ENCODE measurements at regions not wholly inside any gene's neighbourhood (a gene's known extent, or its start where the extent isn't known, plus 50 kb on each side); places are given as distances from the start of the nearest gene placed in this dataset.
"Not testable (repeated sequence)": the region's sequence is repeated elsewhere in the genome, so short reads cannot be mapped to it uniquely, and the experiment has no call there.

DNA sequence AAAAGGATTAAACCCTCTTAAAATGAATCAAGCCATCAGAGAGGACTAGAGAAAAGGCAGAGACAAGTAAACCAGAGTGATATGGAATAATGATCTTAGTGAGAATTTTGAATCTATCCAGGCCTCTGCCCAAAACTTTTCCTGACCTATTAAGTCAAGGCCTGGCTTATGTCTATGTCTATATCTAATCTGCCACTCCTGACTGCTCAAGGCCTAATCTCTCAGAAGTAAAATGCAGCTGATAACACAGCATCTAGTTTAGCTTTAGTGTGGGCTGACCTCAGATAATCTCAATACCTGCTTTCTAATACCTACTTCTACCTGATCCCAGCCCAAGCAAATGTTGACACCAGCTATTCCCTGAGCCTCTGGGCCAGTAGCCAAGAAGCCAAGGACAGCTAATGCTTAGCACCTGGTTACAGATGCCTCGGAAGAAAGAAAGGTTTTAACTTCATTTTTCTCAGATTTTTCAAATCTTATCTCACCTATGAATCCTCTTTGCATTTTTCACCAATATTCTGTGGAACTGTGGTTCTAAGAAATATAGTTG is 1472.5 kb upstream of the SEL1L start:
- TF ChIP-seq POLR2AphosphoS5 (IDR thresholded peaks at IDR 0.05), result no peak
- no peak for TF ChIP-seq CTCF (IDR thresholded peaks at IDR 0.05)
- TF ChIP-seq POLR2A (IDR thresholded peaks at IDR 0.05), result no peak
- H3K4me1 ChIP-seq (replicated peaks), result no peaks in the 10 kb centered on the region
- intact Hi-C loops (cut with DNase I), result no loop called here
- WGBS, result 39% methylated on average over 1 of the region's 1 CpG
- no peaks in the 10 kb centered on the region for H3K36me3 ChIP-seq
- no peak overlapping the region for H3K27ac ChIP-seq
- no peak overlapping the region for H3K4me3 ChIP-seq
- no peaks in the 10 kb centered on the region for H3K27me3 ChIP-seq (replicated peaks; ENCODE audit: insufficient read depth)
- no peaks in the 10 kb centered on the region for H3K9me3 ChIP-seq
- DNase-seq (ENCODE audit: low spot score), result no peak

DNA sequence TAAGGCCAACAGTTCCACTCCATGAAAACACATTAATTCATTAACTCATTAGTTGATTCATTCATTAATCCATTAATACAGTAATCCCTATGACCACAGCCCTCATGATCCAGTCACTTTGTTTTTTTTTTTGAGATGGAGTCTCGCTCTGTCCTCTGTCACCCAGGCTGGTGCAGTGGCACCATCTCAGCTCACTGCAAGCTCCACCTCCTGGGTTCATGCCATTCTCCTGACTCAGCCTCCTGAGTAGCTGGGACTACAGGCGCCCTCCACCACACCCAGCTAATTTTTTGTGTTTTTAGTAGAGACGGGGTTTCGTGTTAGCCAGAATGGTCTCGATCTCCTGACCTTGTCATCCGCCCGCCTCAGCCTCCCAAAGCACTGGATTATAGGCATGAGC is 1473.4 kb upstream of the SEL1L start:
- intact Hi-C loops (cut with DNase I); H3K4me3 ChIP-seq; DNase-seq (ENCODE audit: low spot score); H3K36me3 ChIP-seq; H3K9me3 ChIP-seq; H3K27me3 ChIP-seq (replicated peaks; ENCODE audit: insufficient read depth); H3K4me1 ChIP-seq (replicated peaks); H3K27ac ChIP-seq: not testable (repeated sequence)
- WGBS, result 96% methylated on average over 7 of the region's 7 CpGs

DNA sequence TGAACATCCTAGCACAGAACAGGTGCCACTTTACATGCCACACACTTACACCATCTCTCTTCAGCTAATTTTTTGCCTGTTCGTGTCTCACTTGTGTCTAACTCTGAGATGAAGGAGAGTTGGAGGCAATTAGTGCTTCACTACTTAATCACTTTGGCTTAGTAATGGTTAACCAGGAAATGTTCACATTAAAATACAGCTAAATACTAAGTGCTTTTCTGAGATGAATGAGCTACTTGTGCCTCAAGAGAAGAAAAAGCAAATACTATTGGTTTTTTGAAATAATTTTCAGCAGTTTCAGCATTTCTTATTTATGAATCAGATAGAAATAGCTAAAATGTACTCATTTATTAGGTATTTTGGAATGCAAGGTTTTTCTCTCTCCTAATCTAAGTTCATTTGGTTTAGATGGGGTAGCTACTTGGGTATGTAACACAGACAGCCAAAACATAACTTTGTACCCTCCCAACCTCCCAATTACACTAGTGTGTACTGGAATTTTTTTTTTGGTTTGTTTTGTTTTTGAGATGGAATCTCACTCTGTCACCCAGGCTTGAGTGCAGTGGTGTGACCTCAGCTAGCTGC is 1474.1 kb upstream of the SEL1L start:
- TF ChIP-seq POLR2A (IDR thresholded peaks at IDR 0.05) (no peak), CTCF (IDR thresholded peaks at IDR 0.05) (no peak), POLR2AphosphoS5 (IDR thresholded peaks at IDR 0.05) (no peak)
- intact Hi-C loops (cut with DNase I), result no loop called here
- Histone ChIP-seq H3K4me1 (replicated peaks) (no peaks in the 10 kb centered on the region), H3K27me3 (replicated peaks; ENCODE audit: insufficient read depth) (no peaks in the 10 kb centered on the region), H3K27ac (no peak overlapping the region), H3K36me3 (no peaks in the 10 kb centered on the region), H3K4me3 (no peak overlapping the region), H3K9me3 (no peaks in the 10 kb centered on the region)
- 96% methylated on average over 1 of the region's 1 CpG for WGBS
- no peak for DNase-seq (ENCODE audit: low spot score)

DNA sequence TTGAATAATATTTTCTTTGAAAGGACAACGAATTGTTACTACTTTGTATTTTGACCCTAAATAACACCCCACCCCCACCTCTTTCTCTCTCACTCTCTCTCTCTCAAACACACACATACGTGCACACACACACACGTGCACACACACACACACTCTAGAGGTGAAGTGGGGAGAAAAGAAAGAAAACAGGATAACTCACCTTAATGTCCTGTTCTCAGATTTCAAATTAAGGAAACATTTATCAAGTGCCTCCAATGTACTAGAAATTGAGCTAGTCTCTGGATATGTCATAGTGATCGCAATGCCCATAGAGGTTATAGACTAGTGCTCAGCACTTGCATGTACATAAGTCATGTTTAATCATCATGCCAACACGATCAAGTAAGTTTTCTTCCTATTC is 1483.6 kb upstream of the SEL1L start:
- TF ChIP-seq POLR2AphosphoS5 (IDR thresholded peaks at IDR 0.05), result no peak
- TF ChIP-seq CTCF (IDR thresholded peaks at IDR 0.05), result no peak
- TF ChIP-seq POLR2A (IDR thresholded peaks at IDR 0.05), result no peak
- intact Hi-C loops (cut with DNase I), result no loop called here
- no peak for DNase-seq (ENCODE audit: low spot score)
- WGBS, result 77% methylated on average over 5 of the region's 5 CpGs
- no peaks in the 10 kb centered on the region for H3K36me3 ChIP-seq
- no peaks in the 10 kb centered on the region for H3K27me3 ChIP-seq (replicated peaks; ENCODE audit: insufficient read depth)
- H3K27ac ChIP-seq, result no peak overlapping the region
- no peak overlapping the region for H3K4me3 ChIP-seq
- H3K9me3 ChIP-seq, result no peaks in the 10 kb centered on the region
- no peaks in the 10 kb centered on the region for H3K4me1 ChIP-seq (replicated peaks)

DNA sequence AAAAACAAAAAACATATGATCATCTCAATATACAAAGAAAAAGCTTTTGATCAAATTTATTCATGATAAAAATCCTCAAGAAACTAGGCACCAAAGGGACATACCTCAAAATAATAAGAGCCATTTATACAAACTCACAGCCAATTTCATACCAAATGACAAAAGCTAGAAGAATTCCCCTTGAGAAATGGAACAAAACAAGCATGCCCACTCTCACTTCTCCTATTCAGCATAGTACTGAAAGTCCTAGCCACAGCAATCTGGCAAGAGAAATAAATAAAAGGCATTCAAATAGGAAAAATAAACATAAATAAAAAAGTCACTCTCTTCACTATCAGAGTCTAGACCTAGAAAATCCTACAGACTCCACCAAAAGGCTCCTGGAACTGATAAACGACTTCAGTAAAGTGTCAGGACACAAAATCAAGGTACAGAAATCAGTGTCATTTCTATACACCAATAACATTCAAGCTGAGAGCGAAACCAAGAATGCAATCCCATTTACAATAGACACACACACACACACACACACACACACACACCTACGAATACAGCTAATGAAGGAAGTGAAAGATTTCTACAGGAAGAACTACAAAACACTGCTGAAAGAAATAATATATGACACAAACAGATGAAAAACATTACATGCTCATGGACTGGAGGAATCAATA is 1486.2 kb upstream of the SEL1L start:
- 87% methylated on average over 3 of the region's 3 CpGs for WGBS
- TF ChIP-seq POLR2A (IDR thresholded peaks at IDR 0.05), result no peak
- TF ChIP-seq POLR2AphosphoS5 (IDR thresholded peaks at IDR 0.05), result no peak
- no peak for TF ChIP-seq CTCF (IDR thresholded peaks at IDR 0.05)
- H3K27ac ChIP-seq, result no peak overlapping the region

More for the DNA sequence above, 1486.2 kb upstream of the SEL1L start:
- Histone ChIP-seq H3K36me3 (no peaks in the 10 kb centered on the region), H3K4me1 (replicated peaks) (no peaks in the 10 kb centered on the region), H3K4me3 (no peak overlapping the region), H3K9me3 (no peaks in the 10 kb centered on the region), H3K27me3 (replicated peaks; ENCODE audit: insufficient read depth) (no peaks in the 10 kb centered on the region)
- no peak for DNase-seq (ENCODE audit: low spot score)
- intact Hi-C loops (cut with DNase I), result no loop called here

Data from prostate gland (tissue), 2 donors.